Kasumi-1 (cell line): ENCODE measurements at regions not wholly inside any gene's neighbourhood (a gene's known extent, or its start where the extent isn't known, plus 50 kb on each side); places are given as distances from the start of the nearest gene placed in this dataset.
"Not testable (repeated sequence)": the region's sequence is repeated elsewhere in the genome, so short reads cannot be mapped to it uniquely, and the experiment has no call there.

ENCODE experiments used
- DNase-seq, 2 experiments: peaks; one replicate each; lab custom pipeline; 2025; lab: John Stamatoyannopoulos, UW

- DNase-seq: no peak
Observed at GRCh38 chr7:24395512-24395911, 111.5 kb downstream of the NPY start.

GRCh38 chr7:24396387-24396786 is 112.4 kb downstream of the NPY start:
- not testable (repeated sequence) for DNase-seq

GRCh38 chr7:24401628-24402593 is 117.9 kb downstream of the NPY start:
- DNase-seq: peak; percentile 53 to 68

- DNase-seq: no peak
Observed at GRCh38 chr7:24402655-24403054, 118.7 kb downstream of the NPY start.

- no peak for DNase-seq
Observed at GRCh38 chr7:24403557-24403956, 119.6 kb downstream of the NPY start.

GRCh38 chr7:24404315-24404714 is 120.3 kb downstream of the NPY start:
- no peak for DNase-seq

- no peak for DNase-seq
Observed at GRCh38 chr7:24405002-24405401, 121.0 kb downstream of the NPY start.

GRCh38 chr7:24406053-24406788 is 122.2 kb downstream of the NPY start:
- DNase-seq: peak in 1 of 2 experiments; percentile 10

- DNase-seq: no peak
Observed at GRCh38 chr7:24406789-24407299, 122.9 kb downstream of the NPY start.

- no peak for DNase-seq
Observed at GRCh38 chr7:24407965-24408364, 124.0 kb downstream of the NPY start.

- DNase-seq: no peak
Observed at GRCh38 chr7:24408798-24409430, 124.9 kb downstream of the NPY start.

GRCh38 chr7:24409431-24410024 is 125.5 kb downstream of the NPY start:
- no peak for DNase-seq

- no peak for DNase-seq
Observed at GRCh38 chr7:24411226-24411625, 127.2 kb downstream of the NPY start.

GRCh38 chr7:24417526-24418120 is 133.6 kb downstream of the NPY start:
- no peak for DNase-seq

- no peak for DNase-seq
Observed at GRCh38 chr7:24419077-24419476, 135.1 kb downstream of the NPY start.

- no peak for DNase-seq
Observed at GRCh38 chr7:24419511-24419910, 135.5 kb downstream of the NPY start.

- DNase-seq: no peak
Observed at GRCh38 chr7:24422441-24423010, 138.5 kb downstream of the NPY start.

- DNase-seq: no peak
Observed at GRCh38 chr7:24425664-24426063, 141.7 kb downstream of the NPY start.

GRCh38 chr7:24427048-24427447 is 143.1 kb downstream of the NPY start:
- no peak for DNase-seq

GRCh38 chr7:24428676-24429075 is 144.6 kb upstream of the PALS2 start:
- peak; percentile 59 to 76 for DNase-seq

- DNase-seq: no peak
Observed at GRCh38 chr7:24432677-24433076, 140.6 kb upstream of the PALS2 start.
